ENCODE measurements at regions not wholly inside any gene's neighbourhood (a gene's known extent, or its start where the extent isn't known, plus 50 kb on each side); places are given as distances from the start of the nearest gene placed in this dataset.

GRCh38 chr3:23653647-23654525 lies 151.9 kb upstream of the UBE2E1 start:
- no peak for TF ChIP-seq CTCF (IDR thresholded peaks at IDR 0.05)
- TF ChIP-seq EP300 (IDR thresholded peaks at IDR 0.05), result no peak
